NCI-H345 treated with DMSO at 0.1 percent for 48 hours (cell line): ENCODE measurements at regions not wholly inside any gene's neighbourhood (a gene's known extent, or its start where the extent isn't known, plus 50 kb on each side); places are given as distances from the start of the nearest gene placed in this dataset.

Experiments
- DNase-seq: peaks from one replicate; lab custom pipeline; 2025; ENCODE audit not compliant: unreplicated experiment; lab: John Stamatoyannopoulos, UW

- DNase-seq = no peak
Observed at GRCh38 chr1:218754477-218754876, 409.3 kb downstream of the TGFB2 start.

- DNase-seq = no peak
Observed at GRCh38 chr1:218755128-218755527, 410.0 kb downstream of the TGFB2 start.

- no peak for DNase-seq
Observed at GRCh38 chr1:218759795-218760194, 413.9 kb upstream of the LYPLAL1 start.

GRCh38 chr1:218760601-218761570, 412.8 kb upstream of the LYPLAL1 start:
- DNase-seq = no peak

- no peak for DNase-seq
Observed at GRCh38 chr1:218763538-218763937, 410.1 kb upstream of the LYPLAL1 start.

- no peak for DNase-seq
Observed at GRCh38 chr1:218765753-218766152, 407.9 kb upstream of the LYPLAL1 start.

- DNase-seq = no peak
Observed at GRCh38 chr1:218771931-218772330, 401.7 kb upstream of the LYPLAL1 start.

GRCh38 chr1:218772575-218772974, 401.1 kb upstream of the LYPLAL1 start:
- no peak for DNase-seq

- no peak for DNase-seq
Observed at GRCh38 chr1:218775501-218776021, 398.1 kb upstream of the LYPLAL1 start.

GRCh38 chr1:218778257-218779126, 395.2 kb upstream of the LYPLAL1 start:
- DNase-seq = no peak

- DNase-seq = no peak
Observed at GRCh38 chr1:218779341-218780100, 394.2 kb upstream of the LYPLAL1 start.

GRCh38 chr1:218783131-218783530, 390.5 kb upstream of the LYPLAL1 start:
- no peak for DNase-seq

GRCh38 chr1:218783916-218784315, 389.8 kb upstream of the LYPLAL1 start:
- DNase-seq = no peak

GRCh38 chr1:218785928-218786327, 387.8 kb upstream of the LYPLAL1 start:
- DNase-seq = no peak

GRCh38 chr1:218787826-218788225, 385.9 kb upstream of the LYPLAL1 start:
- no peak for DNase-seq

- no peak for DNase-seq
Observed at GRCh38 chr1:218796773-218797172, 376.9 kb upstream of the LYPLAL1 start.

- DNase-seq = no peak
Observed at GRCh38 chr1:218802799-218803198, 370.9 kb upstream of the LYPLAL1 start.

GRCh38 chr1:218803351-218803997, 370.2 kb upstream of the LYPLAL1 start:
- DNase-seq = no peak

GRCh38 chr1:218804014-218804785, 369.5 kb upstream of the LYPLAL1 start:
- no peak for DNase-seq

- no peak for DNase-seq
Observed at GRCh38 chr1:218809061-218809460, 364.6 kb upstream of the LYPLAL1 start.
